ENCODE measurements at regions not wholly inside any gene's neighbourhood (a gene's known extent, or its start where the extent isn't known, plus 50 kb on each side); places are given as distances from the start of the nearest gene placed in this dataset.
A peak's percentile ranks its signal among the peaks of the same experiment; 100 is the strongest.

- Histone ChIP-seq H3K4me2 (ENCODE audit: extremely low read depth, insufficient read depth, low read length) (no peak overlapping the region), H3K4me3 (replicated peaks in 1 of 4; ENCODE audit: control extremely low read depth in 1 of 4, insufficient read depth in 1 of 4, low read depth in 3 of 4, low read length in 4 of 4) (no peak overlapping the region), H3K9ac (ENCODE audit: insufficient read depth, low read length) (no peak overlapping the region), H3K4me1 (ENCODE audit: control insufficient read depth, extremely low read depth, insufficient read depth, low read length) (no peaks in the 10 kb centered on the region), H3K79me2 (ENCODE audit: control insufficient read depth, insufficient read depth, low read length) (no peaks in the 10 kb centered on the region), H3K36me3 (ENCODE audit: control insufficient read depth, insufficient read depth, low read length) (no peaks in the 10 kb centered on the region), H3K9me3 (ENCODE audit: control insufficient read depth, insufficient read depth, low read depth, low read length) (no peaks in the 10 kb centered on the region), H4K20me1 (ENCODE audit: control insufficient read depth, extremely low read depth, insufficient read depth, low read length) (no peaks in the 10 kb centered on the region), H2AFZ (ENCODE audit: low read length) (no peak overlapping the region), H3K27ac (ENCODE audit: insufficient read depth, low read length) (no peak overlapping the region), H3K27me3 (ENCODE audit: control insufficient read depth, insufficient read depth, low read length) (no peaks in the 10 kb centered on the region)
- DNase-seq (ENCODE audit: low read depth in 2 of 2), result no peak
- TF ChIP-seq EZH2 (IDR thresholded peaks at IDR 0.05; ENCODE audit: low read length, missing control alignments) (no peak), CTCF (conservative IDR thresholded peaks at IDR 0.05 in 1 of 2, IDR thresholded peaks at IDR 0.05 in 1 of 2; ENCODE audit: low read depth in 1 of 2, low read length in 2 of 2) (no peak)
These were observed 143.9 kb downstream of the MAIP1 start for GRCh38 chr2:200099256-200099655.

- no peaks in the 10 kb centered on the region for H3K4me1 ChIP-seq (ENCODE audit: control insufficient read depth, extremely low read depth, insufficient read depth, low read length)
- H3K4me3 ChIP-seq (replicated peaks in 1 of 4; ENCODE audit: control extremely low read depth in 1 of 4, insufficient read depth in 1 of 4, low read depth in 3 of 4, low read length in 4 of 4), result no peak overlapping the region
- no peak overlapping the region for H2AFZ ChIP-seq (ENCODE audit: low read length)
- no peak overlapping the region for H3K4me2 ChIP-seq (ENCODE audit: extremely low read depth, insufficient read depth, low read length)
- H4K20me1 ChIP-seq (ENCODE audit: control insufficient read depth, extremely low read depth, insufficient read depth, low read length), result no peaks in the 10 kb centered on the region
- no peak for TF ChIP-seq CTCF (conservative IDR thresholded peaks at IDR 0.05 in 1 of 2, IDR thresholded peaks at IDR 0.05 in 1 of 2; ENCODE audit: low read depth in 1 of 2, low read length in 2 of 2)
- no peak for TF ChIP-seq EZH2 (IDR thresholded peaks at IDR 0.05; ENCODE audit: low read length, missing control alignments)
- H3K36me3 ChIP-seq (ENCODE audit: control insufficient read depth, insufficient read depth, low read length), result no peaks in the 10 kb centered on the region
- DNase-seq (ENCODE audit: low read depth in 2 of 2), result no peak
- H3K9me3 ChIP-seq (ENCODE audit: control insufficient read depth, insufficient read depth, low read depth, low read length), result no peaks in the 10 kb centered on the region
- H3K27ac ChIP-seq (ENCODE audit: insufficient read depth, low read length), result no peak overlapping the region
- H3K27me3 ChIP-seq (ENCODE audit: control insufficient read depth, insufficient read depth, low read length), result no peaks in the 10 kb centered on the region
- H3K9ac ChIP-seq (ENCODE audit: insufficient read depth, low read length), result no peak overlapping the region
- no peaks in the 10 kb centered on the region for H3K79me2 ChIP-seq (ENCODE audit: control insufficient read depth, insufficient read depth, low read length)
These were observed 144.6 kb downstream of the MAIP1 start for GRCh38 chr2:200100027-200100426.

DNA sequence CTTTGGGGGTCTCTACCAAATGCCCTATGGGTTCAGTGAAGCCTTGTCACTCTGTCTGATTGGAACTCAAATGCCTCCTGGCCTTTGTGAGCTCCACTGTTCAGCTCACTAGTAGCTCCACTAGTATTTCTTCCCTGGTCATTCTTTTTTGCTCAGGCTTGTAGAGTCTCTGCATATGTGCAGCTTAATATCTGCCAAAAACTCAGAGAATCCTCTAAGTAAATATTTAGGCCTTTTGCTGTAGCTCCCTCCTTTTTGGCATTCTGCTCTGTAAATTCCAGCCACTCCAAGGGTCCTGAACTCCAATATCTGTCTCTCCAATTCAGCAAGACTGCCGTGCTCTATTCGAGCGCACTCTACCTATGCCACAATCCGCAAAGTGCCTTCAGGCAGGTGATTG is 146.5 kb downstream of the MAIP1 start:
- Histone ChIP-seq H2AFZ (ENCODE audit: low read length) (no peak overlapping the region), H3K36me3 (ENCODE audit: control insufficient read depth, insufficient read depth, low read length) (no peaks in the 10 kb centered on the region), H3K27ac (ENCODE audit: insufficient read depth, low read length) (no peak overlapping the region), H3K9me3 (ENCODE audit: control insufficient read depth, insufficient read depth, low read depth, low read length) (no peaks in the 10 kb centered on the region), H3K79me2 (ENCODE audit: control insufficient read depth, insufficient read depth, low read length) (no peaks in the 10 kb centered on the region), H3K4me3 (replicated peaks in 1 of 4; ENCODE audit: control extremely low read depth in 1 of 4, insufficient read depth in 1 of 4, low read depth in 3 of 4, low read length in 4 of 4) (no peak overlapping the region), H4K20me1 (ENCODE audit: control insufficient read depth, extremely low read depth, insufficient read depth, low read length) (no peaks in the 10 kb centered on the region), H3K9ac (ENCODE audit: insufficient read depth, low read length) (no peak overlapping the region), H3K4me2 (ENCODE audit: extremely low read depth, insufficient read depth, low read length) (peak overlapping the region; percentile 32), H3K4me1 (ENCODE audit: control insufficient read depth, extremely low read depth, insufficient read depth, low read length) (no peaks in the 10 kb centered on the region), H3K27me3 (ENCODE audit: control insufficient read depth, insufficient read depth, low read length) (no peaks in the 10 kb centered on the region)
- DNase-seq (ENCODE audit: low read depth in 2 of 2), result no peak
- TF ChIP-seq EZH2 (IDR thresholded peaks at IDR 0.05; ENCODE audit: low read length, missing control alignments) (no peak), CTCF (conservative IDR thresholded peaks at IDR 0.05 in 1 of 2, IDR thresholded peaks at IDR 0.05 in 1 of 2; ENCODE audit: low read depth in 1 of 2, low read length in 2 of 2) (no peak)

Measured in fibroblast of lung (primary cell).